Lower leg skin (tissue), 3 donors: ENCODE measurements at regions not wholly inside any gene's neighbourhood (a gene's known extent, or its start where the extent isn't known, plus 50 kb on each side); places are given as distances from the start of the nearest gene placed in this dataset.

Experiments
- CTCF ChIP-seq, 3 donors: fragments of 450-650 bp; IDR thresholded peaks; one replicate each; pipeline ENCODE4 v1.5.1; 2016; ENCODE audit warnings: antibody characterized with exemption in 3 of 3, mild to moderate bottlenecking in 3 of 3, moderate library complexity in 2 of 3
- POLR2A ChIP-seq, 2 donors: fragments of 450-650 bp; IDR thresholded peaks; one replicate each; pipeline ENCODE4 v1.6.1; 2016 to 2017; ENCODE audit warnings: antibody characterized with exemption in 2 of 2, mild to moderate bottlenecking in 1 of 2, moderate library complexity in 1 of 2

- TF ChIP-seq CTCF (IDR thresholded peaks at IDR 0.05) (no peak), POLR2A (IDR thresholded peaks at IDR 0.05) (no peak)
Measured at GRCh38 chr13:64884976-64885375, 2345.2 kb downstream of the PCDH9 start.
